Stimulated activated effector memory CD8-positive, alpha-beta T cell treated with anti-CD3 and anti-CD28 coated beads, Interleukin-12 subunit alpha, Interleukin-12 subunit beta, amount 100 ng/mL, for 72 hours (primary cell): ENCODE measurements at regions not wholly inside any gene's neighbourhood (a gene's known extent, or its start where the extent isn't known, plus 50 kb on each side); places are given as distances from the start of the nearest gene placed in this dataset.
"Not testable (repeated sequence)": the region's sequence is repeated elsewhere in the genome, so short reads cannot be mapped to it uniquely, and the experiment has no call there.

ENCODE experiments used
- ATAC-seq: fragments of 150-1000 bp; cut with Tn5 transposase; 2 replicates; pipeline ENCODE4 v1.10.0; 2021
- DNase-seq, 2 donors: peaks; one replicate each; pipeline ENCODE4 v3.0.0; 2021 to 2022; ENCODE audit warnings: low spot score in 2 of 2
- H3K27ac Mint-ChIP-seq: one replicate; pipeline ENCODE4 v1.8.0; 2022; ENCODE audit warnings: mild to moderate bottlenecking, mixed read lengths
- H3K36me3 Mint-ChIP-seq: one replicate; pipeline ENCODE4 v1.8.0; 2022; ENCODE audit warnings: mild to moderate bottlenecking, mixed read lengths
- H3K4me1 Mint-ChIP-seq: one replicate; pipeline ENCODE4 v1.8.0; 2022; ENCODE audit warnings: mixed read lengths
- H3K4me3 Mint-ChIP-seq: one replicate; pipeline ENCODE4 v1.8.0; 2022; ENCODE audit warnings: mild to moderate bottlenecking, mixed read lengths
- H3K9me3 Mint-ChIP-seq: one replicate; pipeline ENCODE4 v1.8.0; 2022; ENCODE audit warnings: mixed read lengths

DNA sequence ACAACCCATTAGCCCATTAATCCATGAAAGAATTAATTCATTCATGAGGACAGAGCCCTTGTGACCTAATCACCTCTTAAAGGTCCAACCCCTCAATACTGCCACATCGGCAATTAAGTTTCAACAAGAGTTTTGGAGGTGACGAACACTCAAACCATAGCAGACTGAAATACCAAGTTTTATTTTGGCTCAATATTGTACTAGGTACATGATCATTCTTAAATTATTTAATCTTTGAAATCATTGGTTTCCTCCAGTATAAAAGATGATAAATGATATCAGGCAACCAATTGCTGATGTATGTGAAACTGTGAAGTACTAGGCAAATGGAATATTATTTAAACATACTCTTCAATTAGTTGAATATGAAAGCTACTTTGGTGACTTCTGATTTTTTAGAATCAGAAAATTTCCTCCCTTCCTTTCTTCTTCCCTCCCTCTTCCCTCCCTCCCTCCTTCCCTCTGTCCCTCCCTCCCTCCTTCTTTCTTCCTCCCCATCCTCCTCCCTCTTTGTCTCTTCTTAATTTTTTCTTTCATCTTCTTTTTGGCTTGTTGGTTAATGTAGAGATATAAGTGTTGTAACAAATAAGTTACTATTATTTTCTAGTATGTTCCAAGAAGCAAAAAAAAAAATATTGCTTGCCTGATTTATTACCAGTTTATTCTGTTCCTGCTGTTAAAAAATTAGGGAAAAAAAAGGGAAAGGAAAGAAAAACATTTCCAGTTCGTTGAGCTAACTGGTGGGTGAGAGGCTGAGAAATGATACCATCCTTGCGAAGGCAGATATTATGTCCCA, 233.9 kb upstream of the ZNF217 start:
- Mint-ChIP-seq H3K4me3 (no peak overlapping the region), H3K9me3 (peaks cover 3% of the 10 kb centered on the region)

DNA sequence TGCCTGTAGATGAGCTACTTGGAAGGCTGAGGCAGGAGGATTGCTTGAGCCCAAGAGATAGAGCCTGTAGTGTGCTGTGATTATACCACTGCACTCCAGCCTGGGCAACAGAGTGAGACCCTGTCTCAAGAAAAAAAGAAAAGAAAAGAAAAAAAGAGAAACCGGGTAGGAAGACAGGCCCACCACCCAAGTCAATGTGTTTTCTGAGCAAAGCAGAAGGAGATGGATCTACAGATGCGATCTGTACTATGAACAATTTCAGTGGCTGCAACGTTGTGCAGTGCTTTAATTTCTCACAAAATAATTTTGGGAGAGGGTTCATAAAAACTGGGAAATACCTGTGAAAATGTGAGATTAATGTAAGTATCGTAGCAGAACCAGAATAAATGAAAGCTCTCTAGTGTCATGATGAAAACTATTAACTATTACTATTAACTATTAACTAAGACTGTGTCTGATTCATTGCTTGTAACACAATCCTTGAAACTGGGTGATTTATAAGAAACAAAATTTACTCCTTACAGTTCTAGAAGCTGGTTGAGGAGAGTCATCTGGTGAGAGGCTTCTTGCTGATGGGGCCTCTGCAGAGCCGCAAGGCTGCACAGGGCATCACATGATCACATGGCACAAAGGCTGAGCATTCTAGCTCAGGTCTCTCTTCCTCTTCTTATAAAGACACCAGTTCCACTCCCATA, 233.1 kb upstream of the ZNF217 start:
- Mint-ChIP-seq H3K27ac (no peak overlapping the region), H3K9me3 (no peaks in the 10 kb centered on the region), H3K36me3 (no peaks in the 10 kb centered on the region), H3K4me3 (no peak overlapping the region), H3K4me1 (peaks cover 26% of the 10 kb centered on the region)
- ATAC-seq: peak; percentile 54
- DNase-seq: no peak

More for the DNA sequence above, 233.9 kb upstream of the ZNF217 start:
- ATAC-seq (no peak), DNase-seq (no peak)
- no peak overlapping the region for H3K27ac Mint-ChIP-seq
- H3K4me1 Mint-ChIP-seq: peaks cover 26% of the 10 kb centered on the region
- no peaks in the 10 kb centered on the region for H3K36me3 Mint-ChIP-seq

DNA sequence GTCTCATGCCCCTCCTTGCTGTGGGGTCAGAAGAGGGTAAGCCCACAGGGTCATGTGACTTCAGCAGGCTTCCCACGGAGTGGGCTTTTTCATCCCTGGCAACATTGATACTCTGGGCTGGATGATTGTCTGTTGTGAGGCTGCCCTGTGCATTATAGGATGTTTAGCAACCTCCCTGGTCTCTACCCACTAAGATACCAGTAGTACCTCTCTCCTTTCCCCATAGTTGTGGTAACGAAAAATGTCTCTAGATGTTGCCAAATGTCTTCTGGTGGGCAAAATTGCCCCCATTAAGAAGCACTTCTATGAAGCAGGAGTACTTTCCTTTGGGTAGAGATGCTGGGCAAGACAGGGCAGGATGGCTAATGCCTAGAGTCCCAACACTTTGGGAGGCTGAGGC, 232.5 kb upstream of the ZNF217 start:
- Mint-ChIP-seq H3K4me3 (no peak overlapping the region), H3K4me1 (peaks cover 26% of the 10 kb centered on the region), H3K9me3 (no peaks in the 10 kb centered on the region), H3K36me3 (no peaks in the 10 kb centered on the region), H3K27ac (no peak overlapping the region)
- ATAC-seq (no peak), DNase-seq (no peak)

DNA sequence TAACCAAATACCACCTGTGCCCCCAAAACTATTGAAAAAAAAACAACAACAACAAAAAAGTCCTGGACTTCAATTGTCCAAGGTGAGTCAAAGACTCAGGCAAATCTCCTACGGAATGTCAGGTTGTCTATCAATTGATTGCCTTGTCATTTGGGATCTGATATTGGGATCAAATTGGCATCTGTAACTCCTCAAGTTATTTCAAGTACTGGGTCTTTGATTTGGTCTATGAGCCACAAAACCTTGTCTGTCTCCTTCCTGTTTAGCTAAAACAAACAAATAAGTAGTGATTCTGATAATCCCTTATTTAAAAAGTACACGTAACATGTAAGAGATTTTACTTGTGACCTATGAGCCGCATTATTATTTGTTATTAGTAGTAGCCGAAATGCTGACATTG, 231.6 kb upstream of the ZNF217 start:
- DNase-seq (no peak), ATAC-seq (no peak)
- Mint-ChIP-seq H3K4me3 (no peak overlapping the region), H3K4me1 (peaks cover 25% of the 10 kb centered on the region), H3K9me3 (no peaks in the 10 kb centered on the region), H3K27ac (no peak overlapping the region), H3K36me3 (no peaks in the 10 kb centered on the region)

DNA sequence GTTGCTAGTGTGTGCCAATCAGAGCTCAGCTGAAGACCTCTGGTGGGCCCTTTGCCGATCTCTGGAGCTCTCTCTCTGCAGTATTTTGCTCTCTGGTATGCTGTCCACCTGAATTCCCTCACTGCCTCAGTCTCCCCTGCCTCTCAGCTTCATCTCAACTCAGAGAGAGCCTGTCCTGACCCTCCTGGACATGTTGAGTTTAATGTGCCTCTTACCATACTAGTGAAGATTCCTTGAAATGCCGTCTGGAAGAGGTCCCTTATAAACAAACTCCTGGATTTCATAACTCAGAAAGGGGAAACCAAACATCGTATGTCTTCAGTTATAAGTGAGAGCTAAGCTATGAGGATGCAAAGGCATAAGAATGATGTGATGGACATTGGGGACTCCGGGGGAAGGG, 231.1 kb upstream of the ZNF217 start:
- no peaks in the 10 kb centered on the region for H3K36me3 Mint-ChIP-seq
- no peak for DNase-seq

DNA sequence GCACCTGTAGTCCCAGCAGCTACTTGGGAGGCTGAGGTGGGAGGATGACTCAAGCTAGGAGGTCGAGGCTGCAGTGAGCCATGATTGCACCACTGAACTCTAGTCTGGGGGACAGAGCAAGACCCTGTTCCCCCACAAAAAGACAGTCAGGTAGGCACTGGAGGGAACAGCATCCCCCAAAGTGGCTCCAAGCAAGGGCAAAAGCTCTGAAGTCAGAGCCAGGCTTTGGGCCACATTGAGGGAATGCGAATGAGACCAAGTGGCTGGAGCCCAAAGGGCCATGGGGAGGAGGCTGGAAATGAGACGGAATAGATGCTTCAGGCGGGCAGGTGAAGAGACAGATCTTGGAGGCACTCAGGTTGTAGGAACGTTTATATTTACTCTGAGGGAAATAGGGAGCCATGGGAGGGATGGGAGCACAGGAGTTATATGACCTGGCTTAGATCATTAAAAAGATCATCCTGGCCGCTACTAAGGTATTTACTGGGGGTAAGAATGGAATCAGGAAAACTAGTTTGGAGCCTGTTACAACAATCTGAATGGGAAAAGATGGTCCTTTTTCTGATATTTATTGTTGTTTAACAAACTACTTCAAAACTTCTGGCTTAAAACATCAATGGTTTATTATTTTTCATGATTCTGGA, 229.6 kb upstream of the ZNF217 start:
- Mint-ChIP-seq H3K9me3 (no peaks in the 10 kb centered on the region), H3K36me3 (no peaks in the 10 kb centered on the region), H3K27ac (no peak overlapping the region), H3K4me1 (peaks cover 4% of the 10 kb centered on the region), H3K4me3 (no peak overlapping the region)
- no peak for ATAC-seq
- no peak for DNase-seq

More for the DNA sequence above, 231.1 kb upstream of the ZNF217 start:
- no peaks in the 10 kb centered on the region for H3K9me3 Mint-ChIP-seq
- H3K4me3 Mint-ChIP-seq: no peak overlapping the region
- H3K27ac Mint-ChIP-seq: no peak overlapping the region
- ATAC-seq: no peak
- peaks cover 20% of the 10 kb centered on the region for H3K4me1 Mint-ChIP-seq

DNA sequence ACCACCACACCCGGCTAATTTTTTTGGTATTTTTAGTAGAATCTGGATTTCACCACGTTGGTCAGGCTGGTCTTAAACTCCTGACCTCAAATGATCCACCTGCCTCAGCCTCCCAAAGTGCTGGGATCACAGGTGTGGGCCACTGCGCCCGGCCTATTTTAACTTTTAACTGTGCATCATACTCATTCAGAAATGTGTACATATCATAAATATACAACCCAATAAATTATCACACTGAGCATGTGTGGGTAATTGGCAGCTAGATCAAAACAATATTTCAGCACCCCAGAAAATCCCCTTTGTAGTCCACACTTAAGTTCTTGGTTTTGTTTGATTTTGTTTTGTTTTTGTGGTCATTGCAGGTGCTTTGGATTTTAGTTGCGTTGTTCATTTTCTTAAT, 228.9 kb upstream of the ZNF217 start:
- Mint-ChIP-seq H3K4me1 (no peaks in the 10 kb centered on the region), H3K9me3 (no peaks in the 10 kb centered on the region), H3K4me3 (no peak overlapping the region), H3K36me3 (no peaks in the 10 kb centered on the region), H3K27ac (no peak overlapping the region)
- ATAC-seq (no peak), DNase-seq (no peak)

DNA sequence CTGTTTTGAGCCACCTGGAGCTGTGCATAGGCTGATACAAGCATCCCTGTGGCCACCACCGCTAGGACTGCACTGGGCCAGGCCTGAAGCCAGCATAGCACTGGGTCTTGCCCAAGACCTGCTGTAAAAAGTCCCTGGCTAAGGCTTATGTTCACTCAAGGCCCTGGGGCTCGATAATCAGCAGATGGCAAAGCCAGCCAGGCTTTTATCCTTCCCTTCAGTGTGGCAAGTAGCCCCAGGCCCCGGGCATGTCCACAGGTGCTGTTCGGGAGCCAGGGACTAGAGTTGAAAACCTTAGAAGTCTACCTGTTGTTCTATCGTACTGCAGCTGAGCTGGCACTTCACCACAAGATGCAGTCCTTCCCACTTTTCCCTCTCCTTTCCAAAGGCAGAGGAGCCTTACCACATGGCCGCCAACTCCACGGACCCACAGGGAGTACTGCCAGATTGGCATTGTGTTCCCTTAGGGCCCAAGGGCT, 226.4 kb upstream of the ZNF217 start:
- Mint-ChIP-seq H3K9me3 (no peaks in the 10 kb centered on the region), H3K4me1 (peaks cover 15% of the 10 kb centered on the region), H3K4me3 (no peak overlapping the region), H3K27ac (no peak overlapping the region), H3K36me3 (no peaks in the 10 kb centered on the region)
- DNase-seq: no peak
- ATAC-seq: no peak

DNA sequence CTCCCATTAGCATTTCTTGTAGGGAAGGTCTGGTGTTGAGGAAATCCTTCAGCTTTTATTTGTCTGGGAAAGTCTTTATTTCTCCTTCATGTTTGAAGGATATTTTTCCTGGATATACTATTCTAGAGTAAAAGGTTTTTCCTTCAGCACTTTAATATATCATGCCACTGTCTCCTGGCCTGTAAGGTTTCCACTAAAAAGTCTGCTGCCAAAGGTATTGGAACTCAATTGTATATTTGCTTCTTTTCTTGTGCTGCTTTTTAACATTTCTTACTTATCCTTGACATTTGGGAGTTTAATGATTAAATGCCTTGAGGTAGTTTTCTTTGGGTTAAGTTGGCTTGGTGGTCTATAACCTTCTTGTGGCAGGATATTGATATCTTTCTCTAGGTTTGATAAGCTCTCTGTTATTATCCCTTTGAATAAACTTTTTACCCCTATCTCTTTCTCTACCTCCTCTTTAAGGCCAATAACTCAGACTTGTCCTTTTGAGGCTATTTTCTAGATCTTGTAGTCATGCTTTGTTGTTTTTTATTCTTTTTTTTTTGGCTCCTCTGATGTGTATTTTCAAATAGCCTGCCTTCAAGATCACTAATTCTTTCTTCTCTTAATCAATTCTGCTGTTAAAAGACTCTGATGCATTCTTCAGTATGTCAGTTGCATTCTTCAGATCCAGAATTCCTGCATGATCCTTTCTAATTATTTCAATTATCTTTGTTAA, 225.0 kb upstream of the ZNF217 start:
- no peaks in the 10 kb centered on the region for H3K9me3 Mint-ChIP-seq
- H3K4me1 Mint-ChIP-seq: peaks cover 28% of the 10 kb centered on the region
- no peak overlapping the region for H3K27ac Mint-ChIP-seq
- H3K4me3 Mint-ChIP-seq: no peak overlapping the region
- no peaks in the 10 kb centered on the region for H3K36me3 Mint-ChIP-seq
- no peak for ATAC-seq
- no peak for DNase-seq

DNA sequence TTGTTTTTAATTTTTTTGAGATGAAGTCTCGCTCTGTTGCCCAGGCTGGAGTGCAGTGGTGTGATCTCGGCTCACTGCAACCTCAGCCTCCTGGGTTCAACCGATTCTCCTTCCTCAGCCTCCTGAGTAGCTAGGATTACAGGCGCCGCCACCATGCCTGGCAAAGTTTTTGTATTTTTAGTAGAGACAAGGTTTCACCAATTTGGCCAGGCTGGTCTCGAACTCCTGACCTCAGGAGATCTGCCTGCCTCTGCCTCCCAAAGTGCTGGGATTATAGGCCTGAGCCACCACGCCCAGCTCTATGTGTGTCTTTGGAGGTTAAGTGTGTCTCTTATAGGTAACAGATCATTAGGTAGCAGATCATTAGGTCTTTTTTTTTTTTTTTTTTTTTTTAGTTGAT, 223.9 kb upstream of the ZNF217 start:
- H3K36me3 Mint-ChIP-seq, H3K9me3 Mint-ChIP-seq, ATAC-seq, H3K4me3 Mint-ChIP-seq, H3K27ac Mint-ChIP-seq, DNase-seq: not testable (repeated sequence)
- H3K4me1 Mint-ChIP-seq: peaks cover 28% of the 10 kb centered on the region

DNA sequence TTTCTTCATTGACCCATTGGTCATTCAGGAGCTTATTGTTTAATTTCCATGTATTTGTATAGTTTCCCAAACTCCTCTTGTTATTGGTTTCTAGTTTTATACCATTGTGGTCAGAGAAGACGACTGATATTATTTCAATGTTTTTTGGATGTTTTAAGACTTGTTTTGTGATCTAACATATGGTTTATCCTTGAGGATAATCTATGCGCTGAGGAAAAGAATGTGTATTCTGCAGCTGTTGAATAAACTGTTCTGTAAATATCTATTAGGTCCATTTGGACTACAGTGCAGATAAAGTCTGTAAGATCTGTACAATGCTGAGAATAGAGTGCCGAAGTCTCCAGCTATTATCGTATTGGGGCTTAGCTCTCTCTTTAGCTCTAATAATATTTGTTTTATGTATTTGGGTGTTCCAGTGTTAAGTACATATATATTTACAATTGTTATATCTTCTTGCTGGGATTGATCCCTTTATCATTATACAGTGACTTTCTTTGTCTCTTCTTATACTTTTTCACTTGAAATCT, 223.3 kb upstream of the ZNF217 start:
- ATAC-seq: no peak
- Mint-ChIP-seq H3K4me3 (no peak overlapping the region), H3K9me3 (no peaks in the 10 kb centered on the region), H3K27ac (no peak overlapping the region), H3K36me3 (no peaks in the 10 kb centered on the region), H3K4me1 (peaks cover 28% of the 10 kb centered on the region)
- no peak for DNase-seq

DNA sequence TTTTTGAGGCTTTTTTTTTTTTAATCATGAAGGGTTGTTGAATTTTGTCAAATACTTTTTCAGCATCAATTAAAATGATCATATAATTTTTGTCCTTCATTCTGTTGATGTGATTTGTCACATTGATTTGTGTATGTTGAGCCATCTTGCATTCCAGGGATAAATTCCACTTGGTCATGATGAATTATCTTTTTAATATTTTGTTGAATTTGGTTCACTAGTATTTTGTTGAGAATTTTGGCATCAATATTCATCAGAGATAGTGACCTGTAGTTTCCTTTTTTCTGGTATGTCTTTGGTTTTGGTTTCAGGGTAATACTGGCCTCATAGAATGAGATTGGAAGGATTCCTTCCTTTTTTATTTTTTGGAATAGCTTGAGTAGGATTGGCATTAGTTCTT, 221.9 kb upstream of the ZNF217 start:
- no peaks in the 10 kb centered on the region for H3K36me3 Mint-ChIP-seq
- no peak for DNase-seq
- no peak for ATAC-seq
- no peak overlapping the region for H3K4me3 Mint-ChIP-seq
- no peak overlapping the region for H3K27ac Mint-ChIP-seq
- H3K4me1 Mint-ChIP-seq: peaks cover 28% of the 10 kb centered on the region
- no peaks in the 10 kb centered on the region for H3K9me3 Mint-ChIP-seq

DNA sequence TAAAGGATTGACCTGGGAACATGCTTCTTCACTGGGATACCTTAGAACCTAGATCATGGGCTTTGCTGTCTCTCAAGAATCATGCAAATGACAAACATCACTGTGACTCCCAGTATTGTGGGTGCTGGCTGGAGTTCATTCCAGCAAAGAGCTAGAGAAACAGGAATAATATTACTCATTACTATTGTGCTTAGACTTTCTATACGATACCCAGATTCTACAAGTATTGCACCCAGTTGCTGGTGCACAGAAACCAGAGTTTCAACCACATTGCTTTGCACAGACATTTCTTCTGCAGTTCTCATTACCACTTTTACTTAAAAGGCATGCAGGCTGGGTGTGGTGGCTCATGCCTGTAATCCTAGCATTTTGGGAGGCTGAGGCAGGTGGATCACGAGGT, 220.4 kb upstream of the ZNF217 start:
- H3K4me3 Mint-ChIP-seq: peak overlapping the region; percentile 41
- no peaks in the 10 kb centered on the region for H3K9me3 Mint-ChIP-seq
- H3K4me1 Mint-ChIP-seq: peaks cover 28% of the 10 kb centered on the region
- no peaks in the 10 kb centered on the region for H3K36me3 Mint-ChIP-seq
- ATAC-seq (no peak), DNase-seq (no peak)
- H3K27ac Mint-ChIP-seq: no peak overlapping the region

DNA sequence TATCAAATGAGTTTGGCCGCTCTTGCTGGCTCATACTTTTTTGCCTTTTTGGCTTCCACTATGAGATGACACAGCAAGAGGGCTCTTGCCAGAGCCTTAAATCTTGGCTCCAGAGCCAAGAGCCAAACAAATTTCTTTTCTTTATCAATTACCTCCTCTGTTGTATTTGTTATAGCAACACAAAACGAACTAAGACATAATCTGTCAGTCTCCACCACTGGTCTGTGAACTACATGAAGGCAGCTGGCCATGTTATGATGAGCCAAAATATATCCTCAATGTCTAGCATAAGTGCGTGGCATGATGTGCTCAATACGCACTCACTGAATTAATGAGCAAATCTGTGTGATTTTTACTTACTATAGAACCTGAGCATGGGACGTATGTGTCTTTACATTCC, 220.0 kb upstream of the ZNF217 start:
- no peak for DNase-seq
- no peak overlapping the region for H3K4me3 Mint-ChIP-seq
- H3K27ac Mint-ChIP-seq: no peak overlapping the region
- H3K36me3 Mint-ChIP-seq: no peaks in the 10 kb centered on the region
- ATAC-seq: no peak
- peaks cover 28% of the 10 kb centered on the region for H3K4me1 Mint-ChIP-seq
- no peaks in the 10 kb centered on the region for H3K9me3 Mint-ChIP-seq

DNA sequence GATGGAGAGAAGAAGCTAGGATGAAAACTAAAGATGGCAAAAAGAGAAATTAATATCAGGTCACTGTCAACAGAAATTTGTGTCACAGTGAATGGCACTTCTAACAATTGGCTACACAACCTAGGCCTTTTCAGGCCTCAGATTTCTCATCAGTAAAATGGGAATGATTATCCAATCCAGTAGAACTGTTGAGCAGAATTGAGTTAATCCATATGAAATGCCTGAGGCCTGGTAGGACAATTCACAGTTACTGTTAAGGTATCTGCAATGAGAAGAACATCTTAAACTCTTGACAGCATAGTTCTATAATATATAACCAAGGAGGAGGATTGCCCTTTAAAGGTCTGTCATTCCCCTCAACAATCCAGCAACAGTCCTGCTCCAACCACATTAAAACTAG, 217.9 kb upstream of the ZNF217 start:
- Mint-ChIP-seq H3K9me3 (no peaks in the 10 kb centered on the region), H3K4me1 (peaks cover 28% of the 10 kb centered on the region), H3K27ac (no peak overlapping the region), H3K4me3 (no peak overlapping the region), H3K36me3 (no peaks in the 10 kb centered on the region)
- no peak for ATAC-seq
- DNase-seq: no peak
